HG03575 (cell line): ENCODE measurements at regions not wholly inside any gene's neighbourhood (a gene's known extent, or its start where the extent isn't known, plus 50 kb on each side); places are given as distances from the start of the nearest gene placed in this dataset.
"Not testable (repeated sequence)": the region's sequence is repeated elsewhere in the genome, so short reads cannot be mapped to it uniquely, and the experiment has no call there.

Source experiments
- ATAC-seq: cut with Tn5 transposase; IDR thresholded peaks from one replicate; pipeline ENCODE4 v1.9.1; 2021; ENCODE audit not compliant: unreplicated experiment, insufficient number of reproducible peaks, low FRiP score; ENCODE audit errors: extremely low read depth

GRCh38 chr6:84876723-84877514 lies 112.5 kb upstream of the TBX18 start:
- ATAC-seq, result no peak

GRCh38 chr6:84872996-84873723 lies 108.8 kb upstream of the TBX18 start:
- ATAC-seq, result no peak

- ATAC-seq, result no peak
Measured at GRCh38 chr6:84871925-84872324, 107.5 kb upstream of the TBX18 start.

GRCh38 chr6:84870672-84871071 lies 106.3 kb upstream of the TBX18 start:
- ATAC-seq, result no peak

GRCh38 chr6:84868149-84868548 lies 103.8 kb upstream of the TBX18 start:
- no peak for ATAC-seq

- ATAC-seq, result no peak
Measured at GRCh38 chr6:84867521-84867920, 103.1 kb upstream of the TBX18 start.

- ATAC-seq, result no peak
Measured at GRCh38 chr6:84866715-84867114, 102.3 kb upstream of the TBX18 start.

GRCh38 chr6:84865372-84865771 lies 101.0 kb upstream of the TBX18 start:
- ATAC-seq, result not testable (repeated sequence)

GRCh38 chr6:84862843-84863242 lies 98.4 kb upstream of the TBX18 start:
- ATAC-seq, result no peak

- no peak for ATAC-seq
Measured at GRCh38 chr6:84860920-84861319, 96.5 kb upstream of the TBX18 start.

GRCh38 chr6:84860509-84860908 lies 96.1 kb upstream of the TBX18 start:
- no peak for ATAC-seq

- ATAC-seq, result no peak
Measured at GRCh38 chr6:84854811-84855400, 90.5 kb upstream of the TBX18 start.

- ATAC-seq, result no peak
Measured at GRCh38 chr6:84853901-84854300, 89.5 kb upstream of the TBX18 start.

- no peak for ATAC-seq
Measured at GRCh38 chr6:84848960-84849359, 84.6 kb upstream of the TBX18 start.

GRCh38 chr6:84847390-84848160 lies 83.2 kb upstream of the TBX18 start:
- ATAC-seq, result no peak

GRCh38 chr6:84842525-84843166 lies 78.2 kb upstream of the TBX18 start:
- ATAC-seq, result no peak

- ATAC-seq, result not testable (repeated sequence)
Measured at GRCh38 chr6:84837068-84837866, 72.9 kb upstream of the TBX18 start.

GRCh38 chr6:84836366-84836765 lies 72.0 kb upstream of the TBX18 start:
- ATAC-seq, result no peak
